Aorta (tissue), 5 donors: ENCODE measurements at regions not wholly inside any gene's neighbourhood (a gene's known extent, or its start where the extent isn't known, plus 50 kb on each side); places are given as distances from the start of the nearest gene placed in this dataset.
"Not testable (repeated sequence)": the region's sequence is repeated elsewhere in the genome, so short reads cannot be mapped to it uniquely, and the experiment has no call there.

ENCODE experiments used
- ATAC-seq: fragments of 200-7000 bp; cut with Tn5 transposase; one replicate; pipeline ENCODE4 v1.9.1; 2022; ENCODE audit warnings: moderate library complexity; ENCODE audit not compliant: low FRiP score
- DNase-seq, 2 donors: peaks; one replicate each; pipeline ENCODE4 v3.0.0-alpha.2; 2020
- H3K27ac ChIP-seq, 2 donors: one replicate each; pipeline ENCODE4 v1.5.1; 2013; ENCODE audit warnings: low read length in 2 of 2, mild to moderate bottlenecking in 2 of 2, moderate library complexity in 2 of 2, control low read depth in 1 of 2, inconsistent platforms in 1 of 2, low read depth in 1 of 2
- H3K27me3 ChIP-seq, 2 donors: one replicate each; pipeline ENCODE4 v1.6.1; 2013; ENCODE audit warnings: control low read depth in 1 of 2, low read length in 1 of 2, mild to moderate bottlenecking in 1 of 2, moderate library complexity in 1 of 2; ENCODE audit not compliant: insufficient read depth in 2 of 2, control insufficient read depth in 1 of 2
- H3K36me3 ChIP-seq, 2 donors: one replicate each; pipeline ENCODE4 v1.6.1; 2013; ENCODE audit warnings: control low read depth in 1 of 2, low read length in 1 of 2, mild to moderate bottlenecking in 1 of 2; ENCODE audit not compliant: insufficient read depth in 2 of 2, control insufficient read depth in 1 of 2
- H3K4me1 ChIP-seq, 2 donors: one replicate each; pipeline ENCODE4 v1.6.1; 2013; ENCODE audit warnings: low read length in 2 of 2, control low read depth in 1 of 2, mild to moderate bottlenecking in 1 of 2, moderate library complexity in 1 of 2; ENCODE audit not compliant: insufficient read depth in 2 of 2, control insufficient read depth in 1 of 2
- H3K4me3 ChIP-seq, 2 donors: one replicate each; pipeline ENCODE4 v1.5.1; 2013; ENCODE audit warnings: low read length in 2 of 2, control low read depth in 1 of 2, mild to moderate bottlenecking in 1 of 2
- H3K9me3 ChIP-seq: one replicate; pipeline ENCODE4 v1.6.1; 2013; ENCODE audit warnings: mild to moderate bottlenecking, low read length; ENCODE audit not compliant: control insufficient read depth
- WGBS, 2 donors: extraction: QIAGEN DNeasy Blood & Tissue Kit; methylation state at CpG; one replicate each; pipeline ENCODE4 v1.1.7; 2013; 5-methylcytosine and 5-hydroxymethylcytosine counted together
- intact Hi-C, 2 donors: fragments of 100-400 bp; cut with DNase I; formaldehyde crosslinking; loops; one replicate each; pipeline versions ENCODE4 v1.14.2 to v1.15.0; 2022
- donor health status: healthy with polysubstance abuse.
- donor health status: Bipolar disorder and iron deficiency.
- donor health status: DM: no; HTN: no; CAD: no.
- donor health status: DM: no; HTN: no; CAD: no.
- donor health status: DM: yes; HTN: yes; CAD: no.

GRCh38 chr2:188695953-188696352, 278.2 kb upstream of the COL3A1 start:
- no peaks in the 10 kb centered on the region for H3K4me1 ChIP-seq

GRCh38 chr2:188698151-188698550, 276.0 kb upstream of the COL3A1 start:
- intact Hi-C loops, H3K4me3 ChIP-seq, H3K27me3 ChIP-seq, H3K36me3 ChIP-seq, DNase-seq, H3K9me3 ChIP-seq, H3K4me1 ChIP-seq, H3K27ac ChIP-seq, ATAC-seq: not testable (repeated sequence)
- 93 to 95% methylated on average over 1 of the region's 1 CpG for WGBS, 2 donors

More at GRCh38 chr2:188695953-188696352, 278.2 kb upstream of the COL3A1 start:
- Histone ChIP-seq H3K27ac (no peak overlapping the region), H3K9me3 (no peaks in the 10 kb centered on the region), H3K27me3 (no peaks in the 10 kb centered on the region), H3K36me3 (no peaks in the 10 kb centered on the region), H3K4me3 (no peak overlapping the region)
- DNase-seq (no peak), ATAC-seq (no peak)
- WGBS, 2 donors = 57 to 66% methylated on average over 3 of the region's 3 CpGs
- intact Hi-C loops = no loop called here

GRCh38 chr2:188701836-188702235, 272.3 kb upstream of the COL3A1 start:
- 89% methylated on average over 2 of the region's 2 CpGs for WGBS, 2 donors
- ATAC-seq (no peak), DNase-seq (no peak)
- H3K9me3 ChIP-seq = no peaks in the 10 kb centered on the region
- H3K27ac ChIP-seq = no peak overlapping the region
- H3K36me3 ChIP-seq = no peaks in the 10 kb centered on the region
- H3K4me3 ChIP-seq = no peak overlapping the region
- H3K4me1 ChIP-seq = no peaks in the 10 kb centered on the region
- no peaks in the 10 kb centered on the region for H3K27me3 ChIP-seq
- intact Hi-C loops = no loop called here

- intact Hi-C loops = no loop called here
- no peaks in the 10 kb centered on the region for H3K4me1 ChIP-seq
- H3K4me3 ChIP-seq = no peak overlapping the region
- WGBS, 2 donors = 68 to 76% methylated on average over 2 of the region's 2 CpGs
- H3K27ac ChIP-seq = no peak overlapping the region
- DNase-seq (no peak), ATAC-seq (no peak)
- no peaks in the 10 kb centered on the region for H3K9me3 ChIP-seq
- H3K27me3 ChIP-seq = no peaks in the 10 kb centered on the region
- H3K36me3 ChIP-seq = no peaks in the 10 kb centered on the region
Observed at GRCh38 chr2:188705191-188705590, 269.0 kb upstream of the COL3A1 start.

- intact Hi-C loops = no loop called here
- no peak for ATAC-seq
- no peaks in the 10 kb centered on the region for H3K36me3 ChIP-seq
- no peaks in the 10 kb centered on the region for H3K9me3 ChIP-seq
- 97 to 98% methylated on average over 1 of the region's 1 CpG for WGBS, 2 donors
- no peak for DNase-seq
- H3K27me3 ChIP-seq = no peaks in the 10 kb centered on the region
- no peaks in the 10 kb centered on the region for H3K4me1 ChIP-seq
- no peak overlapping the region for H3K4me3 ChIP-seq
- no peak overlapping the region for H3K27ac ChIP-seq
Observed at GRCh38 chr2:188713961-188714360, 260.2 kb upstream of the COL3A1 start.

- Histone ChIP-seq H3K4me3 (no peak overlapping the region), H3K9me3 (no peaks in the 10 kb centered on the region), H3K4me1 (no peaks in the 10 kb centered on the region), H3K36me3 (no peaks in the 10 kb centered on the region), H3K27ac (no peak overlapping the region), H3K27me3 (no peaks in the 10 kb centered on the region)
- ATAC-seq (no peak), DNase-seq (no peak)
- intact Hi-C loops = no loop called here
- 68 to 74% methylated on average over 2 of the region's 2 CpGs for WGBS, 2 donors
Observed at GRCh38 chr2:188720811-188721605, 253.2 kb upstream of the COL3A1 start.

GRCh38 chr2:188721784-188722183, 252.4 kb upstream of the COL3A1 start:
- no peak overlapping the region for H3K4me3 ChIP-seq
- no peak for DNase-seq
- no peaks in the 10 kb centered on the region for H3K9me3 ChIP-seq
- no peaks in the 10 kb centered on the region for H3K27me3 ChIP-seq
- no peak for ATAC-seq
- intact Hi-C loops = no loop called here
- 89 to 91% methylated on average over 3 of the region's 3 CpGs for WGBS, 2 donors
- no peaks in the 10 kb centered on the region for H3K36me3 ChIP-seq
- H3K4me1 ChIP-seq = no peaks in the 10 kb centered on the region
- H3K27ac ChIP-seq = no peak overlapping the region

GRCh38 chr2:188725746-188726360, 248.3 kb upstream of the COL3A1 start:
- Histone ChIP-seq H3K9me3 (no peaks in the 10 kb centered on the region), H3K4me3 (no peak overlapping the region), H3K27me3 (no peaks in the 10 kb centered on the region), H3K36me3 (no peaks in the 10 kb centered on the region), H3K4me1 (no peaks in the 10 kb centered on the region), H3K27ac (no peak overlapping the region)
- 61 to 77% methylated on average over 3 of the region's 3 CpGs for WGBS, 2 donors
- intact Hi-C loops = no loop called here
- ATAC-seq (no peak), DNase-seq (no peak)

GRCh38 chr2:188726626-188727247, 247.4 kb upstream of the COL3A1 start:
- WGBS, 2 donors = 81 to 85% methylated on average over 3 of the region's 3 CpGs
- H3K36me3 ChIP-seq = no peaks in the 10 kb centered on the region
- no peaks in the 10 kb centered on the region for H3K9me3 ChIP-seq
- H3K27me3 ChIP-seq = no peaks in the 10 kb centered on the region
- intact Hi-C loops = no loop called here
- DNase-seq (no peak), ATAC-seq (no peak)
- H3K27ac ChIP-seq = no peak overlapping the region
- H3K4me3 ChIP-seq = no peak overlapping the region
- no peaks in the 10 kb centered on the region for H3K4me1 ChIP-seq
